HG03571 (cell line): ENCODE measurements at regions not wholly inside any gene's neighbourhood (a gene's known extent, or its start where the extent isn't known, plus 50 kb on each side); places are given as distances from the start of the nearest gene placed in this dataset.

ENCODE experiments used
- ATAC-seq: cut with Tn5 transposase; IDR thresholded peaks from one replicate; pipeline ENCODE4 v1.9.1; 2021; ENCODE audit not compliant: unreplicated experiment

DNA sequence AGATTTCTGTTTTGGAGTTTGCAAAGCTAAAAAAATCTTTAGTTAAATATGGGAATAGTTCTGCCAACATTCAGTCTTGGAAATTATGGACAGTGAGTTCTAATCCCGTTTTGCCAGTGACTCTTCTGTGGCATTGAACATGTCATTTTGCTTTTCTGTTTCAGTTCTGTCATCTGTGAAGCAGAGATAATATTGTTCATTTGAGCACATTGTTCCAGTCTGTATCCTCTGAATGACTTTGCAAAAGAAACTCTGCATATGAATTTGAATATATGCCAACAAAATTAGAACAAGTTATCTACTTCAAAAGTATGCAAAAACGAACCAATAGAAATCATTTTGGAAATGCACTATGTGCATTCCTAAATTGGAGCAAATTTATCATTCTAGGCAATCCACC lies 746.0 kb upstream of the POT1 start:
- no peak for ATAC-seq

DNA sequence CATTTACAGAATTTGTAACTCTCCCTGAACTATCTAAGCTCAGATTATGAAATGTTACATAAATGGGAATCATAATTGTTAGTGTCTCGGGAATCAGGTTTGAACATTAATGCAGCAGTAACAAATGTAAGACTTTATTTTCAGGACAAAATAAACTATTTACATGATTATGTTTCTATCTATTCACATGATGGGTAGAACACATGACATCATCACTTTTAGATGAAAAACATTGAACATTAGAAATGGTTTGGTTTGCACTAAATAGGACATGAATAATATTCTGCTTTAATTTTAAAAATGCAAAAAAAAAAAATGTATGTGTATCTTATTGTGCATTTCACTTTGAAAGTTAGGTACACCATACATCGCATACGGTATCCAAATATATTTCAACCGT lies 745.5 kb upstream of the POT1 start:
- ATAC-seq: no peak

GRCh38 chr7:125670926-125671572 lies 741.4 kb upstream of the POT1 start:
- no peak for ATAC-seq

GRCh38 chr7:125668321-125668993 lies 738.8 kb upstream of the POT1 start:
- ATAC-seq: no peak

GRCh38 chr7:125664625-125665024 lies 735.0 kb upstream of the POT1 start:
- ATAC-seq: no peak

GRCh38 chr7:125663961-125664360 lies 734.3 kb upstream of the POT1 start:
- no peak for ATAC-seq

GRCh38 chr7:125661677-125662076 lies 732.1 kb upstream of the POT1 start:
- ATAC-seq: no peak

- ATAC-seq: no peak
These were observed 731.4 kb upstream of the POT1 start for GRCh38 chr7:125661006-125661405.

GRCh38 chr7:125654076-125654475 lies 724.5 kb upstream of the POT1 start:
- no peak for ATAC-seq

DNA sequence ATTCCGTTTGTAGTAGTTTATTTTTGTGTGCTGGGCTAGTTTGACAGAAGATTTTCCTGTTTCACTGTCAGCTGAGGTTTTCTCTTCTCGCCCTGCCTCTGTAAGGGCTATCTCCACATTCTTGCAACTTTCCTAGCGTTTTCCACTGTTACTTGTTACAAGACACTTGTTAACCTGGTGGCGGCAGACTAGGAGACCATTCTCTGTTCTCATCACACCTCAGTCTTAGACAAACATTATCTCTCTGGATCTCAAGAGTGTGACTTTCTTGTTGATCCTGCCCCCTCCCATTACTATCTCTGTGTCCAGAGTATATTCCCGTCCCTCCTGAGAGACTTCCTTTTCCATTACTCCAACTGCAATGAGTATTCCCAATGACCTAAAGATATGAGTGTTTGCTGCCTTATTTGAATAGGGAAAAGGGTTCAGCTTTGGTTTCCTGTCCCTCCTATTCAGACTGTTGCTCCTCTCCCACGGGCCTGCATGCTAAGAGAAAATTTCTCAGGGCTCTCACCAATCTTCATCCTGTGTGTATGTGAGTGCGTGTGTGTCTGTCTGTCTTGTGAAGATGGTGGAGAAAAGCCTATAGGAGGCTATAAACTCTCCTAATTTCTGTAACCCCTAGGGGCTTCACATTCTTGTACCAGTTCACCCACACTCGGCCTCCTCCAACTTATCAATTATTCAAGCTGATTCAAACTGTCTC lies 722.4 kb upstream of the POT1 start:
- no peak for ATAC-seq

DNA sequence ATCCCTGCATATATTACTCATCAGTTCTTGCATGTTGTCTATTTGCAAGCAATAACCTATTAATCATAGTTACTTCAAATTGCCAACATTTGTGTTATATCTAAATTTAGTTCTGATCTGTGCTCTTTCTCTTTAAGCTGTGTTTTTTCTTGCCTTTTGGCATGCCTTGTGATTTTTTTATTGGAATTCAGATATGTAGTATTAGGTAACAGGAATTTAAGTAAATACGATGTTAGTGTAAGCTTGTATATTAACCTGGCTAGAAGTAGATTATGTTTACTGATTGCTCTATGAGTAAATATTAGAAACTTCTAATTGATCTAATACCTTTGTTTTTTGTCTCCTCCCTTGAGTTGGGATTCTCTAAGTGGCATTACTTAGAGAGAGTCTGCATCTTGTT lies 718.9 kb upstream of the POT1 start:
- no peak for ATAC-seq

DNA sequence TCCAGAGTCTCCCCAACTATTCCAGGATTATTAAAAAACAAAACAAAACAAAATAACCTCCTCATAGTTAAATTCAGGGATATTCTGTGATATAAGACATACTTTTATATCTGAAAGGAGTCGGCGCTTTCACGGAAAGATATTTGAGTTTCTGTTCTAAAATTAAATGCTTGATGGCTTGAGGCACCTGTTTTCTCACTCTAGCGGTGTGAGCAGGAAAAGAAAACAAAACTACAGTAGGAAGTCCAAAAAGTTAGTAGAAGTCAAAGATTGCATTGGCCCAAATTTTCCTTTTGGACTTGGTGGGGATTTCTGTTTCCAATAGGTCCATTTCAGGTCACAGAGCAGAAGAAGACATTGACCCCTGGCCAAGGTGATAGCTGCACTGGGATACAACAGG lies 716.1 kb upstream of the POT1 start:
- ATAC-seq: no peak

DNA sequence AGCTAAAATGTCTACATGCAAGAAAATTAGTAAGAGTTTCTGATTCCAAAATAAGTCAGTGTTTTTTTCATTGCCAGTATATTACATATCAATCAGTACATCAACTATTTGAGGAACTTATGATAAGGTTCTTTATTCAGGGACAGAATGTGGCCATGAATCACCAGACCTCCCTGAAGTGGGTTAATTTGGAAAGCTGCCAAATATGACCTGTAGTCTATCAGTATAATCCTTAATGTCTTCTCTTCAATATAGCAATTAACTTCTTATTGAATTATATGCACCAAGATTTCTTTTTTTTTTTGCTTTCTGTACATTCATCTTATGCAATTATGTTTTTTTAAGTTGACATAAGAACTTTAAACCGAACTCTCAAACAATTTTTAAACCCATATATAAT lies 714.5 kb upstream of the POT1 start:
- no peak for ATAC-seq

- ATAC-seq: no peak
These were observed 713.7 kb upstream of the POT1 start for GRCh38 chr7:125643302-125643701.

GRCh38 chr7:125641884-125642283 lies 712.3 kb upstream of the POT1 start:
- ATAC-seq: no peak

GRCh38 chr7:125636320-125636962 lies 706.8 kb upstream of the POT1 start:
- ATAC-seq: no peak

- ATAC-seq: no peak
These were observed 688.9 kb upstream of the POT1 start for GRCh38 chr7:125618516-125618915.

DNA sequence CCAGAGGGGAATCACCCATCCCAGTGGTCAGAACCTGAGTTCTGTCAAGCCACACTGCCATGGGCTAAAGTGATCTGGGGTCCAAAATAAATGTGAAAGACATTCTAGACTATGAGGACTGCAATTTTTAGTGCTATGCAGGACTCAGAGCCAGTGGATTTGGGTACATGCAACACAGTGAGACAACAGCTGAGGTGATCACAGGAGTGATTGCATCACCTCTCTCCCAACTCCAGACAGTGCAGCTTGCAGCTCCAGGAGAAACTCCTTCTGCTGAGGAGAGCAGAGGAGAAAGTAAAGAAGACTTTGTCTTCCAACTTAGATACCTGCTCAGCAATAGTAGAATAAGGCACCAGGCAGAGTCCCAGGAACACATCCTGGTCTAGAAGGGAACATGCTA lies 682.0 kb upstream of the POT1 start:
- ATAC-seq: no peak

GRCh38 chr7:125606671-125607070 lies 677.0 kb upstream of the POT1 start:
- no peak for ATAC-seq

- no peak for ATAC-seq
These were observed 675.6 kb upstream of the POT1 start for GRCh38 chr7:125605241-125605640.

DNA sequence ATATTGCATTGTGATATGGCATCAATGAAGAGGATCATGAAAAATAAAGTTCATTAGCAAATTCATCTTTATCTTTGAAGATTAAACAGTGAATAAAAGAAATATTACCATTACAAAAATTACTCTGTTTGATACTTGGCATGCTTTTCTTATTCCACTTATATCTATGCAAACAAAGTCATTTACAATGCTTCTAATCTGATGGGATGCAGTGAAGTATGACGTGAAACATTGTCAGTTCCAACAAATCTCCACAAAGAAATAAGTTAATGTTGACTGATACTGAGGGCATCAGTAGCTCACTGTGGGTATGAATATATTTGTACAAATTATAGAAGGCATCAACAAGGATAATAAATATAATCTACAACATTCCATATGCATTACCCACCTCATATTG lies 672.8 kb upstream of the POT1 start:
- no peak for ATAC-seq

DNA sequence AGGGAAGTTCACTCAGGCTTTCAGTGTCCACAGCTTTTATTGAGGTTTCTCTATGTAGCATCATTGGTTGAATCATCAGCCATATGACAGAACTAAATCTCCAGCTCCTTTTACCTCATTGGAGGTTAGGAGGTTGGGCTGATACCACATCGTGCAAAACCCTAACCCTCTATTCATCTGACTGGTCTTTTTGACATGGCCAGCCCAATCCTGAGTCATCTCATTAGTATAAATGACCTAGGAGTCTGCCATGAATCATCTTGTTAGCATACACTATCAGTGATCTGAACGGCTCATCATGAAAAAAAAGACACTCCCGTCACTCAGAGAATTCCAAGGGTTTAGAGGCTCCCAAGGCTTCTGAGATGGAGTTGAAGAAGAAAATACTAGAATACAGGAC lies 669.8 kb upstream of the POT1 start:
- no peak for ATAC-seq
